A549 (cell line): ENCODE measurements at regions not wholly inside any gene's neighbourhood (a gene's known extent, or its start where the extent isn't known, plus 50 kb on each side); places are given as distances from the start of the nearest gene placed in this dataset.

ENCODE experiments used
- ATAC-seq, 2 experiments: fragments of 200-7000 bp in 1 of 2; fragments of >200 bp in 1 of 2; cut with Nextera tagmentation in 1 of 2; cut with Tn5 transposase in 1 of 2; 3 replicates each; pipeline versions ENCODE4 v1.8.0 to v1.9.1; 2018 to 2020; ENCODE audit warnings: mild to moderate bottlenecking in 1 of 2, moderate library complexity in 1 of 2
- CTCF ChIA-PET: fragments of 300-600 bp; sonication (Branson Sonifier 250); formaldehyde crosslinking; extraction: SDS; loops from one replicate; lab custom pipeline; 2021; ENCODE audit warnings: antibody characterized with exemption, inconsistent platforms; lab: Yijun Ruan, JAX
- POLR2A ChIA-PET: fragments of 350-600 bp; formaldehyde crosslinking; extraction: SDS; loops from one replicate; lab custom pipeline; 2021; ENCODE audit warnings: antibody characterized with exemption, inconsistent platforms; lab: Yijun Ruan, JAX
- DNase-seq, 2 experiments: peaks; one replicate each; pipeline versions ENCODE4 v3.0.0 to v3.0.0-alpha.2; 2011 to 2016; ENCODE audit warnings: low read depth in 1 of 2, low spot score in 1 of 2
- FAIRE-seq: peaks from 2 replicates; lab custom pipeline; 2011; peaks lifted over from hg19 to GRCh38; lab: Jason Lieb, UNC
- H3K27ac ChIP-seq, 2 experiments: fragments of >200 bp; sonication (Bioruptor Twin); formaldehyde crosslinking; 3 replicates each; pipeline ENCODE4 v1.5.1; 2016 to 2017
- H3K4me1 ChIP-seq: fragments of >200 bp; sonication (Bioruptor Twin); formaldehyde crosslinking; 3 replicates; pipeline ENCODE4 v1.6.1; 2016
- H3K4me2 ChIP-seq: fragments of >200 bp; sonication (Bioruptor Twin); formaldehyde crosslinking; 3 replicates; pipeline ENCODE4 v1.6.1; 2016
- H3K4me3 ChIP-seq: fragments of >200 bp; sonication (Bioruptor Twin); formaldehyde crosslinking; 3 replicates; pipeline ENCODE4 v1.5.1; 2016
- H3K9me3 ChIP-seq: fragments of >200 bp; sonication (Bioruptor Twin); formaldehyde crosslinking; 3 replicates; pipeline ENCODE4 v1.6.1; 2016
- EHF ChIP-seq: fragments of 250-450 bp; sonication (Bioruptor Pico); IDR thresholded peaks from 2 replicates; pipeline ENCODE4 v1.5.0; 2020; ENCODE audit warnings: mild to moderate bottlenecking
- ELK1 ChIP-seq: fragments of 150-350 bp; IDR thresholded peaks from 2 replicates; pipeline ENCODE4 v1.6.1; 2014; ENCODE audit warnings: low read depth, mild to moderate bottlenecking, low read length
- EP300 ChIP-seq, 2 experiments: fragments of >200 bp; sonication (Bioruptor Twin); formaldehyde crosslinking; IDR thresholded peaks; 2 replicates in 1 of 2; 3 replicates in 1 of 2; pipeline ENCODE4 v1.6.1; 2016 to 2017
- FOSB ChIP-seq: fragments of 250-450 bp; sonication (Bioruptor Pico); IDR thresholded peaks from 2 replicates; pipeline ENCODE4 v1.5.0; 2020; ENCODE audit warnings: mild to moderate bottlenecking, moderate library complexity
- FOXS1 ChIP-seq: fragments of 250-450 bp; sonication (Bioruptor Pico); IDR thresholded peaks from 2 replicates; pipeline ENCODE4 v1.5.0; 2020; ENCODE audit warnings: mild to moderate bottlenecking, moderate library complexity
- JUN ChIP-seq, 2 experiments: fragments of >200 bp; sonication (Bioruptor Twin); formaldehyde crosslinking; IDR thresholded peaks; 2 replicates in 1 of 2; 3 replicates in 1 of 2; pipeline ENCODE4 v1.6.1; 2016 to 2017
- JUNB ChIP-seq: fragments of >200 bp; sonication (Bioruptor Twin); formaldehyde crosslinking; IDR thresholded peaks from 2 replicates; pipeline ENCODE4 v1.6.1; 2016
- MAZ ChIP-seq: fragments of 150-350 bp; IDR thresholded peaks from 2 replicates; pipeline ENCODE4 v1.6.1; 2014; ENCODE audit warnings: antibody characterized with exemption, low read depth, low read length, borderline replicate concordance
- MYC ChIP-seq: IDR thresholded peaks from 2 replicates; pipeline ENCODE4 v1.6.1; 2012; ENCODE audit warnings: mild to moderate bottlenecking, inconsistent platforms, low read length, improper control_type of control experiment, borderline replicate concordance
- POLR2AphosphoS2 ChIP-seq: conservative IDR thresholded peaks from 2 replicates; pipeline ENCODE4 v1.6.1; 2012; ENCODE audit warnings: low read length, improper control_type of control experiment, inconsistent platforms
- RARB ChIP-seq: fragments of 250-450 bp; sonication (Bioruptor Pico); IDR thresholded peaks from 2 replicates; pipeline ENCODE4 v1.8.0; 2021; ENCODE audit warnings: mild to moderate bottlenecking, moderate library complexity
- REST ChIP-seq: fragments of 200-600 bp; sonication (generic); IDR thresholded peaks from 2 replicates; pipeline ENCODE4 v1.6.1; 2016; ENCODE audit warnings: antibody characterized with exemption, mild to moderate bottlenecking, moderate library complexity
- RFX5 ChIP-seq: fragments of 450-650 bp; IDR thresholded peaks from 2 replicates; pipeline ENCODE4 v1.7.1; 2014; ENCODE audit warnings: antibody characterized with exemption, mild to moderate bottlenecking, moderate library complexity
- SMC3 ChIP-seq: fragments of >200 bp; sonication (Bioruptor Twin); formaldehyde crosslinking; IDR thresholded peaks from 3 replicates; pipeline ENCODE4 v1.6.1; 2018; ENCODE audit warnings: inconsistent platforms
- TFCP2L1 ChIP-seq: fragments of 250-450 bp; sonication (Bioruptor Pico); IDR thresholded peaks from 2 replicates; pipeline ENCODE4 v1.5.0; 2021; ENCODE audit warnings: mild to moderate bottlenecking
- ZSCAN20 ChIP-seq: fragments of 250-450 bp; sonication (Bioruptor Pico); IDR thresholded peaks from 2 replicates; pipeline ENCODE4 v1.8.0; 2022; ENCODE audit warnings: mild to moderate bottlenecking, moderate library complexity
- WGBS: methylation state at CpG from one replicate; pipeline ENCODE4 v1.1.6; 2017; ENCODE audit errors: missing lambda C conversion rate; 5-methylcytosine and 5-hydroxymethylcytosine counted together
- TF ChIP-seq, protein P1 (sequence below): fragments of >200 bp; sonication (Bioruptor Twin); formaldehyde crosslinking; IDR thresholded peaks from 2 replicates; pipeline ENCODE4 v1.6.1; 2016
- TF ChIP-seq, protein P2 (sequence below): IDR thresholded peaks from 2 replicates; pipeline ENCODE4 v1.6.1; 2012

DNA sequence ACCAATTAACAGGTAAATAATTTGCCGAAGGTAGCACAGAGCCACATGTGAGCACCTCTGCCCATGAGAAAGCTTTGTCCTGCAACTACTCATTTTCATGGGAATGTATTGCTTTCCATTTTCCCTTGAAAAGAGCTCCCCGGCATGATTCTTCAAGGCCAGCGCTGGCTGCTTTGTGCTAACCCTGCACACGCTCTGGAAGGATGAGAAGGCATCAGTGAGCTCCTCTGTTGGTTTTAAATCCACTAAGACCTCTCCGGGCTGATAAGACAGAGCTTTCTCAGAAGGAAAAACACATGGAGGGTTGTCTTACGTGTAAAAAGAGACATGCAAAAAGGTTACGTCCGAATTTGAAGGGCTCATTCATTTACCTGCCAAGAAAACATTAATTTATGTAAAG lies 553.9 kb upstream of the MKI67 start:
- no peak for FAIRE-seq
- Histone ChIP-seq H3K4me2 (no peak overlapping the region), H3K4me1 (no peaks in the 10 kb centered on the region), H3K9me3 (no peaks in the 10 kb centered on the region), H3K27ac (no peak overlapping the region), H3K4me3 (no peak overlapping the region)
- WGBS: 12% methylated on average over 8 of the region's 8 CpGs
- no peak for DNase-seq
- no peak for ATAC-seq
- TF ChIP-seq REST (no peak), ZSCAN20 (CRISPR knock-in tag) (no peak), MAZ (no peak), RFX5 (no peak), RARB (CRISPR knock-in tag) (no peak), JUN (IDR thresholded peaks at IDR 0.05) (no peak), TFCP2L1 (CRISPR knock-in tag) (no peak), POLR2AphosphoS2 (no peak)
- TF ChIP-seq, protein P1, sequence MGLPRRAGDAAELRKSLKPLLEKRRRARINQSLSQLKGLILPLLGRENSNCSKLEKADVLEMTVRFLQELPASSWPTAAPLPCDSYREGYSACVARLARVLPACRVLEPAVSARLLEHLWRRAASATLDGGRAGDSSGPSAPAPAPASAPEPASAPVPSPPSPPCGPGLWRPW: no peak
- TF ChIP-seq, protein P2, sequence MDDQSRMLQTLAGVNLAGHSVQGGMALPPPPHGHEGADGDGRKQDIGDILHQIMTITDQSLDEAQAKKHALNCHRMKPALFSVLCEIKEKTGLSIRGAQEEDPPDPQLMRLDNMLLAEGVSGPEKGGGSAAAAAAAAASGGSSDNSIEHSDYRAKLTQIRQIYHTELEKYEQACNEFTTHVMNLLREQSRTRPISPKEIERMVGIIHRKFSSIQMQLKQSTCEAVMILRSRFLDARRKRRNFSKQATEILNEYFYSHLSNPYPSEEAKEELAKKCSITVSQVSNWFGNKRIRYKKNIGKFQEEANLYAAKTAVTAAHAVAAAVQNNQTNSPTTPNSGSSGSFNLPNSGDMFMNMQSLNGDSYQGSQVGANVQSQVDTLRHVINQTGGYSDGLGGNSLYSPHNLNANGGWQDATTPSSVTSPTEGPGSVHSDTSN: no peak
- CTCF ChIA-PET: no interaction called here
- POLR2A ChIA-PET: no interaction called here

- no peak overlapping the region for H3K4me3 ChIP-seq
- FAIRE-seq (no peak), ATAC-seq (no peak), DNase-seq (no peak)
- H3K4me1 ChIP-seq: no peaks in the 10 kb centered on the region
- H3K9me3 ChIP-seq: no peaks in the 10 kb centered on the region
- TF ChIP-seq FOSB (CRISPR knock-in tag): no peak
- TF ChIP-seq RFX5: no peak
- no peak for TF ChIP-seq SMC3
- no peak for TF ChIP-seq FOXS1 (CRISPR knock-in tag)
- TF ChIP-seq EP300 (IDR thresholded peaks at IDR 0.05): no peak
- no peak for TF ChIP-seq TFCP2L1 (CRISPR knock-in tag)
- no peak for TF ChIP-seq JUNB
- TF ChIP-seq MYC: no peak
- no peak for TF ChIP-seq EHF (CRISPR knock-in tag)
- no peak for TF ChIP-seq ELK1
- TF ChIP-seq, protein P2: no peak
- no peak overlapping the region for H3K27ac ChIP-seq
- POLR2A ChIA-PET: no interaction called here
- WGBS: 5% methylated on average over 5 of the region's 5 CpGs
- CTCF ChIA-PET: no interaction called here
- no peak overlapping the region for H3K4me2 ChIP-seq
Measured at GRCh38 chr10:128684215-128684614, 558.0 kb upstream of the MKI67 start.
